CD4-positive, alpha-beta T cell treated with Interleukin-15 for 1 hour (primary cell): ENCODE measurements at regions not wholly inside any gene's neighbourhood (a gene's known extent, or its start where the extent isn't known, plus 50 kb on each side); places are given as distances from the start of the nearest gene placed in this dataset.
"Not testable (repeated sequence)": the region's sequence is repeated elsewhere in the genome, so short reads cannot be mapped to it uniquely, and the experiment has no call there.

Experiments
- DNase-seq: peaks from one replicate; pipeline ENCODE4 v3.0.0-alpha.2; 2020

GRCh38 chr6:149246691-149247384, 70.7 kb upstream of the TAB2 start:
- DNase-seq = peak; percentile 61

GRCh38 chr6:149247385-149247763, 70.1 kb upstream of the TAB2 start:
- DNase-seq = no peak

GRCh38 chr6:149248263-149248662, 69.2 kb upstream of the TAB2 start:
- DNase-seq = not testable (repeated sequence)

GRCh38 chr6:149248693-149249369, 68.7 kb upstream of the TAB2 start:
- peak; percentile 52 for DNase-seq

- DNase-seq = no peak
Observed at GRCh38 chr6:149249370-149250357, 67.8 kb upstream of the TAB2 start.

GRCh38 chr6:149250951-149251350, 66.6 kb upstream of the TAB2 start:
- DNase-seq = no peak

GRCh38 chr6:149252622-149253021, 64.9 kb upstream of the TAB2 start:
- no peak for DNase-seq

GRCh38 chr6:149254253-149254652, 63.3 kb upstream of the TAB2 start:
- DNase-seq = no peak

GRCh38 chr6:149259753-149260152, 57.8 kb upstream of the TAB2 start:
- peak; percentile 62 for DNase-seq

- no peak for DNase-seq
Observed at GRCh38 chr6:149260214-149260874, 57.2 kb upstream of the TAB2 start.

GRCh38 chr6:149261364-149262040, 56.0 kb upstream of the TAB2 start:
- no peak for DNase-seq

- DNase-seq = no peak
Observed at GRCh38 chr6:149263321-149263720, 54.2 kb upstream of the TAB2 start.

- peak; percentile 48 for DNase-seq
Observed at GRCh38 chr6:149264629-149265028, 52.9 kb upstream of the TAB2 start.

- DNase-seq = no peak
Observed at GRCh38 chr6:149265945-149266344, 51.6 kb upstream of the TAB2 start.

- DNase-seq = no peak
Observed at GRCh38 chr6:149266659-149267058, 50.9 kb upstream of the TAB2 start.

- DNase-seq = no peak
Observed at GRCh38 chr6:149267072-149267471, 50.4 kb upstream of the TAB2 start.

- no peak for DNase-seq
Observed at GRCh38 chr6:149267513-149268043, 49.9 kb upstream of the TAB2 start.
